T-helper 2 cell treated with Interferon-gamma antibody and Interleukin-4, amounts not matched to agents 5 μg/mL and 100 μg/mL, for 36 hours (primary cell): ENCODE measurements at regions not wholly inside any gene's neighbourhood (a gene's known extent, or its start where the extent isn't known, plus 50 kb on each side); places are given as distances from the start of the nearest gene placed in this dataset.

Source experiments
- DNase-seq: peaks from one replicate; pipeline ENCODE4 v3.0.0; 2021; ENCODE audit warnings: low spot score
- H3K27ac Mint-ChIP-seq: one replicate; pipeline ENCODE4 v1.8.0; 2021; ENCODE audit warnings: mild to moderate bottlenecking, mixed read lengths
- H3K27me3 Mint-ChIP-seq: one replicate; pipeline ENCODE4 v1.8.0; 2021; ENCODE audit warnings: low read depth, mixed read lengths
- H3K36me3 Mint-ChIP-seq: one replicate; pipeline ENCODE4 v1.8.0; 2021; ENCODE audit warnings: low read depth, mixed read lengths
- H3K4me1 Mint-ChIP-seq: one replicate; pipeline ENCODE4 v1.8.0; 2021; ENCODE audit warnings: low read depth, mixed read lengths
- H3K4me3 Mint-ChIP-seq: one replicate; pipeline ENCODE4 v1.8.0; 2022; ENCODE audit warnings: mild to moderate bottlenecking, moderate library complexity, mixed read lengths
- H3K9me3 Mint-ChIP-seq: one replicate; pipeline ENCODE4 v1.8.0; 2021; ENCODE audit warnings: mixed read lengths

GRCh38 chr9:561427-561826, 280.1 kb upstream of the DMRT1 start:
- no peak overlapping the region for H3K27ac Mint-ChIP-seq
- no peak for DNase-seq

GRCh38 chr9:563200-563599, 278.3 kb upstream of the DMRT1 start:
- Mint-ChIP-seq H3K27me3 (peaks cover 23% of the 10 kb centered on the region), H3K4me3 (no peak overlapping the region), H3K9me3 (no peaks in the 10 kb centered on the region), H3K4me1 (peaks cover 11% of the 10 kb centered on the region), H3K36me3 (no peaks in the 10 kb centered on the region), H3K27ac (no peak overlapping the region)
- no peak for DNase-seq

More at GRCh38 chr9:561427-561826, 280.1 kb upstream of the DMRT1 start:
- peaks cover 7% of the 10 kb centered on the region for H3K4me1 Mint-ChIP-seq
- H3K4me3 Mint-ChIP-seq: no peak overlapping the region
- H3K36me3 Mint-ChIP-seq: no peaks in the 10 kb centered on the region
- peaks cover 21% of the 10 kb centered on the region for H3K27me3 Mint-ChIP-seq
- H3K9me3 Mint-ChIP-seq: no peaks in the 10 kb centered on the region

GRCh38 chr9:565528-565927, 276.0 kb upstream of the DMRT1 start:
- no peak for DNase-seq
- H3K27me3 Mint-ChIP-seq: peaks cover 20% of the 10 kb centered on the region
- no peaks in the 10 kb centered on the region for H3K36me3 Mint-ChIP-seq
- peaks cover 5% of the 10 kb centered on the region for H3K4me1 Mint-ChIP-seq
- no peak overlapping the region for H3K4me3 Mint-ChIP-seq
- no peaks in the 10 kb centered on the region for H3K9me3 Mint-ChIP-seq
- H3K27ac Mint-ChIP-seq: no peak overlapping the region

- peaks cover 22% of the 10 kb centered on the region for H3K27me3 Mint-ChIP-seq
- H3K27ac Mint-ChIP-seq: no peak overlapping the region
- H3K9me3 Mint-ChIP-seq: no peaks in the 10 kb centered on the region
- no peak for DNase-seq
- no peaks in the 10 kb centered on the region for H3K36me3 Mint-ChIP-seq
- H3K4me3 Mint-ChIP-seq: no peak overlapping the region
- H3K4me1 Mint-ChIP-seq: peaks cover 5% of the 10 kb centered on the region
Observed at GRCh38 chr9:567128-567746, 274.3 kb upstream of the DMRT1 start.

GRCh38 chr9:567747-568305, 273.7 kb upstream of the DMRT1 start:
- H3K4me1 Mint-ChIP-seq: peaks cover 5% of the 10 kb centered on the region

GRCh38 chr9:569296-569695, 272.2 kb upstream of the DMRT1 start:
- peaks cover 24% of the 10 kb centered on the region for H3K27me3 Mint-ChIP-seq

More at GRCh38 chr9:567747-568305, 273.7 kb upstream of the DMRT1 start:
- Mint-ChIP-seq H3K36me3 (no peaks in the 10 kb centered on the region), H3K27me3 (peaks cover 22% of the 10 kb centered on the region), H3K4me3 (no peak overlapping the region), H3K9me3 (no peaks in the 10 kb centered on the region), H3K27ac (no peak overlapping the region)
- no peak for DNase-seq

GRCh38 chr9:570187-570586, 271.3 kb upstream of the DMRT1 start:
- H3K9me3 Mint-ChIP-seq: no peaks in the 10 kb centered on the region
- peaks cover 23% of the 10 kb centered on the region for H3K27me3 Mint-ChIP-seq
- no peaks in the 10 kb centered on the region for H3K36me3 Mint-ChIP-seq
- H3K4me1 Mint-ChIP-seq: peaks cover 5% of the 10 kb centered on the region
- H3K4me3 Mint-ChIP-seq: no peak overlapping the region
- H3K27ac Mint-ChIP-seq: no peak overlapping the region
- no peak for DNase-seq

More at GRCh38 chr9:569296-569695, 272.2 kb upstream of the DMRT1 start:
- Mint-ChIP-seq H3K4me1 (peaks cover 5% of the 10 kb centered on the region), H3K4me3 (no peak overlapping the region), H3K9me3 (no peaks in the 10 kb centered on the region), H3K36me3 (no peaks in the 10 kb centered on the region), H3K27ac (no peak overlapping the region)
- DNase-seq: no peak

- Mint-ChIP-seq H3K27me3 (peaks cover 19% of the 10 kb centered on the region), H3K4me3 (no peak overlapping the region), H3K4me1 (peaks cover 5% of the 10 kb centered on the region), H3K9me3 (no peaks in the 10 kb centered on the region), H3K27ac (no peak overlapping the region), H3K36me3 (no peaks in the 10 kb centered on the region)
- no peak for DNase-seq
Observed at GRCh38 chr9:571066-571465, 270.4 kb upstream of the DMRT1 start.

GRCh38 chr9:571741-572140, 269.8 kb upstream of the DMRT1 start:
- H3K9me3 Mint-ChIP-seq: no peaks in the 10 kb centered on the region
- no peaks in the 10 kb centered on the region for H3K36me3 Mint-ChIP-seq
- H3K4me1 Mint-ChIP-seq: peaks cover 5% of the 10 kb centered on the region
- H3K27ac Mint-ChIP-seq: no peak overlapping the region
- DNase-seq: no peak
- peaks cover 19% of the 10 kb centered on the region for H3K27me3 Mint-ChIP-seq
- H3K4me3 Mint-ChIP-seq: no peak overlapping the region

- no peak overlapping the region for H3K4me3 Mint-ChIP-seq
- H3K4me1 Mint-ChIP-seq: no peaks in the 10 kb centered on the region
Observed at GRCh38 chr9:573691-574410, 267.6 kb upstream of the DMRT1 start.

GRCh38 chr9:575139-575538, 266.4 kb upstream of the DMRT1 start:
- no peak overlapping the region for H3K27ac Mint-ChIP-seq
- H3K9me3 Mint-ChIP-seq: no peaks in the 10 kb centered on the region
- H3K27me3 Mint-ChIP-seq: peaks cover 4% of the 10 kb centered on the region
- H3K4me3 Mint-ChIP-seq: no peak overlapping the region
- no peaks in the 10 kb centered on the region for H3K36me3 Mint-ChIP-seq
- DNase-seq: no peak
- H3K4me1 Mint-ChIP-seq: no peaks in the 10 kb centered on the region

More at GRCh38 chr9:573691-574410, 267.6 kb upstream of the DMRT1 start:
- H3K27me3 Mint-ChIP-seq: peaks cover 9% of the 10 kb centered on the region
- no peaks in the 10 kb centered on the region for H3K9me3 Mint-ChIP-seq
- no peak for DNase-seq
- H3K27ac Mint-ChIP-seq: no peak overlapping the region
- no peaks in the 10 kb centered on the region for H3K36me3 Mint-ChIP-seq

GRCh38 chr9:580652-581342, 260.7 kb upstream of the DMRT1 start:
- Mint-ChIP-seq H3K4me3 (no peak overlapping the region), H3K27me3 (no peaks in the 10 kb centered on the region), H3K27ac (no peak overlapping the region), H3K9me3 (no peaks in the 10 kb centered on the region), H3K36me3 (no peaks in the 10 kb centered on the region), H3K4me1 (no peaks in the 10 kb centered on the region)
- DNase-seq: no peak

- Mint-ChIP-seq H3K4me3 (no peak overlapping the region), H3K4me1 (no peaks in the 10 kb centered on the region), H3K36me3 (no peaks in the 10 kb centered on the region), H3K27ac (no peak overlapping the region), H3K27me3 (no peaks in the 10 kb centered on the region), H3K9me3 (no peaks in the 10 kb centered on the region)
- DNase-seq: no peak
Observed at GRCh38 chr9:581673-582497, 259.6 kb upstream of the DMRT1 start.
